GM12874 (cell line): ENCODE measurements at regions not wholly inside any gene's neighbourhood (a gene's known extent, or its start where the extent isn't known, plus 50 kb on each side); places are given as distances from the start of the nearest gene placed in this dataset.

Experiments
- TF ChIP-seq, protein P1 (sequence below): IDR thresholded peaks from 2 replicates; pipeline ENCODE4 v1.5.1; 2011; ENCODE audit warnings: low read depth, mild to moderate bottlenecking, control low read depth, low read length, moderate library complexity; ENCODE audit not compliant: insufficient read depth

DNA sequence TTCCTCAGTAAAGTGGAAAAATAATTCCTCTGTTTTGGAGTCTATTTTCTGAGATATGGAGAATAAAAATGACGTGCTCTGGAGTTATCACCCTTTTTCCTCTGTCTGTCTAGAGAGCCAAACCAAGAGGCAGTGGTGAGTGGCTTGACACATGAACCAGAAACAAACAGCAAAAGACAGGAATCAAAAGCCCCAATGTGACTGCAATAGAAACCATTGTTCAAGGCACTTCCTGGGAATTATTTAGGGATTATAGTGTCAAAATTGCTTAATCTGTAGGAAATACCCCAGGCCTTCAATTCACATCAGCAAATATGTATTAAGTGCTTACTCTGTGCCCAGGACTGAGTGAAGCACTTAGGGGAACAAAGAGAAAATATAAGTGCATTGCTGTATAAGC is 560.4 kb upstream of the JAG1 start:
- TF ChIP-seq, protein P1, sequence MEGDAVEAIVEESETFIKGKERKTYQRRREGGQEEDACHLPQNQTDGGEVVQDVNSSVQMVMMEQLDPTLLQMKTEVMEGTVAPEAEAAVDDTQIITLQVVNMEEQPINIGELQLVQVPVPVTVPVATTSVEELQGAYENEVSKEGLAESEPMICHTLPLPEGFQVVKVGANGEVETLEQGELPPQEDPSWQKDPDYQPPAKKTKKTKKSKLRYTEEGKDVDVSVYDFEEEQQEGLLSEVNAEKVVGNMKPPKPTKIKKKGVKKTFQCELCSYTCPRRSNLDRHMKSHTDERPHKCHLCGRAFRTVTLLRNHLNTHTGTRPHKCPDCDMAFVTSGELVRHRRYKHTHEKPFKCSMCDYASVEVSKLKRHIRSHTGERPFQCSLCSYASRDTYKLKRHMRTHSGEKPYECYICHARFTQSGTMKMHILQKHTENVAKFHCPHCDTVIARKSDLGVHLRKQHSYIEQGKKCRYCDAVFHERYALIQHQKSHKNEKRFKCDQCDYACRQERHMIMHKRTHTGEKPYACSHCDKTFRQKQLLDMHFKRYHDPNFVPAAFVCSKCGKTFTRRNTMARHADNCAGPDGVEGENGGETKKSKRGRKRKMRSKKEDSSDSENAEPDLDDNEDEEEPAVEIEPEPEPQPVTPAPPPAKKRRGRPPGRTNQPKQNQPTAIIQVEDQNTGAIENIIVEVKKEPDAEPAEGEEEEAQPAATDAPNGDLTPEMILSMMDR, result no peak

DNA sequence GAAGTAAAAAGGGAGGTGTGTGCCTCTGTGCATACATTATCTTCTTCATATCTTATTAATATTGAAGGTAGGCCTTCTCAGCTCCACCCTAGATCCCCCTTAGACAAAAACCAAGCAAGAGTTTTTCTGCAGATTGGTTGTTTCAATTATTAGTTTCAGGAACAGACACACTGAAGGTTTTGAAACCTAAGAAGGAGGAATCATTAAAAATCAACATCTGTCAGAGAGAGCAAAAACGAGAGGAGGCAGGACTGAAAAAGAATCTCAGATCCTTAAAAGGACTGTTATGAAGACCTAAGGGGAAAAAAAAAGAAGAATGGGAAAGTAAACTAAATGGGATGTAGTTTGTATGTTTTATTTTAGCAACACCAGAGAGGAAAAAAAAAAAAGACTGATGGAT is 560.8 kb upstream of the JAG1 start:
- TF ChIP-seq, protein P1, result no peak

DNA sequence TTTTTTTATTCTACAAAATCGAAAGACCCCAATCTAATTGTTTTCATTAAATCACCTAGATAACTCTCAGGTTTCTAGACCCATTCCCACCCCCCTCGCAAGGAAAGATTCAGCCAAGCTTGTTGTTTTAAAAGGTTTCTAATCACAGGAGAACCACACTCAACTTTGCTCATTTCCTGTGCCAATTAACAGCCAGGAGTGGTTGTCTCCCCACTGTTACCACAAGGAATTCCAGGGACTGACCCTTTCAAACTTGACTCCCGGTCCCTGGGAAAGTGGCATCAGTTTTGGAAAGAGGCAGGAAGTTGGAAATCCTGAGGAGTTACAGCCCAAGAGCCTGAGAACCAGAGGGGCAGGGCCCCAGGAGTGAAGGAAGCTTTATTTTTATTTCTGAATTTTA is 561.3 kb upstream of the JAG1 start:
- TF ChIP-seq, protein P1, result no peak

DNA sequence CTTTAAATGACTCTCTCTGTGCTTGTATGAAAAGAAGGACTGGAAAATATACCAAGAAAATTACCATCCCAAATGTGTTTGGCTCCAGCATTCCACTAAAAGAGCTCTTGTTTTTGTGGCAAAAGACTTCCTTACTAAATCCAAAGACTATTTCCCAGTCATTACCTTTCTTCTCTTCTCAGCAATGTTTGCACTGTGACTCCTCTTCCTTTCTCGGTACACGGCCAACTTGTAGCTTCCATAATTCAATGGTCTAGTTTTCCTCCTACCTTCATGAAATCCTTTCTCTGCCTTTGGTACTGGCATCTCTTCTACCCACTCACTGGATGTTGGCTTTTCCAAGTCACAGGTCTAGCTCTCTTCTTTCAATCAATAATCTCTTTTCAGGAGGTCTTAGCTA is 568.5 kb upstream of the JAG1 start:
- TF ChIP-seq, protein P1, result no peak

DNA sequence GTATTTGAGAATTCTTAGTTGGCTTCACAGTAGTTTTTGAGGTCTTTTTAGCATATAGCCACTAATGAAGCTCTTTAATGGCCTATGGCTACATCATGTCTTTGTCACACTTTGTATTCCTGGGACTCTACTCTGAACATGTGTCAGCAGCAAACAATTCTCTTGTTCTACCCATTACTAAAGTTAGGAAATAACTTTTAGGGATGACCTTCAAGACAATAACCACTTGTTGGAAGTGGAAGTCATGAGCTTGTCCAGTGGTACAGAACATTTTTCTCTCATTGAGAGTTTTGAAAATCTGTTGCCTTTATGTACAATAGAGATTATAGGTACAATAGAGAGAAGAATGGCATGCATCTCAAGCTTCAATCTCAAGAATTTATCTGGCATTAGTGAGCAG is 571.6 kb upstream of the JAG1 start:
- TF ChIP-seq, protein P1, result no peak

DNA sequence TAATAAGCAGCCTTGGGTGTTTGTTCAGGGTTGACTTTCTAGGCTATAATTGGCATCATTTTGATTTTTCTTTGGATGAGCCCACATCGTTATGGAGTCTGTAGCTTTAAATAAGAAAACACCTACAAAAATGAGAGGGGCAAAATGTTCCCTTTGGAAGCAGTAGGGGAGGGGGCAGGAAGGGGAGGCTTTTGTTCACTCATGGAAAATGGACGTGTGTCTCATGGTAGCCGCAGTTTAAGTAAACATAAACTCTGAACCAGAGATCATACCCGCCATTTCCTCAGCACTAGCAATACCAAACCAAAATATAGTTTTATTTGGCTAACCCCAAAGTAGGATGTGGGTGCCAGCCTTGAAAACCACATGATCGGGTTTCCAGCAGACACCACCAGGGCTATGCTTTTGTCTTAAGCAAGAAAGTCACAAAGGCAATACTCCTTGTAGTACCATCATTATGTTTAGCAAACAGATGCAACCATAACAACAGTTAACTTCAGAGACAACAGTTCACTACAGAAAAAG is 572.5 kb upstream of the JAG1 start:
- TF ChIP-seq, protein P1, result no peak

DNA sequence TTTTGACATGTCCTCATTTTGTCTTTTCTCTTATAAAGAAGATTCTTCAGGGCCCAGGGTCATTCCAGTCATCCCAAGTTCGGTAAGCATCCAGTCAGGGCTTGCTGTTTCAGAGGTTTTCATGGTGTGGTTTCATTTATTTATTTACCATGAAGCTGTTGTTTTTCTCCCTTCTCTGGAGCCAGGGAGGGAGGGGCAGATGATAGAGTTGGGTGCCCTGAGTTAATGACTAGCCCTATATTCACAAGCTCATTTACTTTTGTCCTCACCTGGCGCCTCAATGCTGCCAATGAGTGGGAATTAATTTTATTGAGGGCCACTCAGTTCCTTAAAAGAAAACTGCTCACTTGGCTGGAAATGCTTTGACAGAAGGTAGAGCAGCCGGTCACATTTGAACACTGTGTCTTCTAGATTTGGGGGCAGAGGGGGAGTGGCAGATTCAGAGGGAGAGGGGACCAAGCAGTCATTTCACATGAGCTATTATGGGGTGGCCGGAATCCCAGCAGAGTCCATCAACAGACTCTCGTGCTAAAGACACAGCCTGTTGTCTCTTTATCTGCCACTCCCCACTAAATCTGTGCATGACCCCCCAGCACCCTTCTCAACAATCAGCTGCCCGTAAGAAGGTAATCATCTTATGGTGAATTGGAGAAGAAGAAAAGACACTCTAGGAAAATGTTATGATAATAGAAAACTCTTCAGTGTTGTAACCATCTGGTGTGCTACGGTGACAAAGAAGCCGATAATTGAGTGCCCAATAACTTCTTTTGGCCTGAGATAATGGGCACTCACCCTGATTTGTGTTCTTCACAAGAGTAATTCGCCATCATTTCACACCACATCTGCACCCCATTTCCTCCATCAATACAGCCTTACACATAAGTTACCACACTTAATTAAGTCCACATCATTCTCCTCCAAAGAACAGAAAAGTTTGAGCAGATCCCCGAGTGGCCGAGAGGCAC is 573.5 kb upstream of the JAG1 start:
- TF ChIP-seq, protein P1, result no peak
